ENCODE measurements at regions not wholly inside any gene's neighbourhood (a gene's known extent, or its start where the extent isn't known, plus 50 kb on each side); places are given as distances from the start of the nearest gene placed in this dataset. TPM values are rescaled to one million over a fixed set of nuclear protein-coding genes. Genes with fewer than 3 reads are reported as not detected.

DNA sequence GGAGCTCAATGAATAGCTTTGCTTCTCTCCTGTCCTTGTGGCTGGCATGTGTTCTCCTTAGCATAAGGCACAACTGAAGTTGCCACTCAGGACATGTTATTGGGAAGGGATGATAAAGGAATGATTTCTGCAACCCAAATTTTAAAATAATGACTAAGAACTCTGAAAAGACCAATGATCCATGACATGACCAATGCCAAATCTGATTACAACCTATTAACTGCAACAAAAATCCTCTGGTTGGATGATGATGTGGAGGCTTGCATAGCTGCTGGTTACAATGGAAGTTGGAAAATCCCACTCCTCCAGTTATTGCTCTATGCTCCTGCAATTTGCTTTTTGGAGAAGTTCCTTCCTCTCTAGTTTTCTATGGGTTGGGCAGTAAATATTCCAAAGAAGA lies 63.4 kb upstream of the FBXL4 start:
- Histone ChIP-seq H3K27ac (ENCODE audit: low read depth, low read length) (no peak overlapping the region), H3K4me1 (ENCODE audit: insufficient read depth, low read length) (no peaks in the 10 kb centered on the region), H3K27me3 (ENCODE audit: insufficient read depth, low read length) (no peaks in the 10 kb centered on the region), H3K36me3 (ENCODE audit: insufficient read depth, low read length) (no peaks in the 10 kb centered on the region), H3K4me3 (ENCODE audit: low read length in 2 of 2) (no peak overlapping the region), H3K9me3 (ENCODE audit: control insufficient read depth in 1 of 2, low read length in 2 of 2) (no peaks in the 10 kb centered on the region)
- ChIA-PET CTCF (ENCODE audit: partially characterized antibody) (no interaction called here), POLR2A (ENCODE audit: partially characterized antibody) (no interaction called here)
- Mint-ChIP-seq H3K9me3 (no peaks in the 10 kb centered on the region), H3K4me1 (no peaks in the 10 kb centered on the region), H3K27ac (no peak overlapping the region), H3K27me3 (peaks cover 6 to 9% of the 10 kb centered on the region in 2 donors), H3K36me3 (no peaks in the 10 kb centered on the region), H3K4me3 (no peak overlapping the region)
- no peak for DNase-seq
- intact Hi-C loops (cut with micrococcal nuclease) = no loop called here

DNA sequence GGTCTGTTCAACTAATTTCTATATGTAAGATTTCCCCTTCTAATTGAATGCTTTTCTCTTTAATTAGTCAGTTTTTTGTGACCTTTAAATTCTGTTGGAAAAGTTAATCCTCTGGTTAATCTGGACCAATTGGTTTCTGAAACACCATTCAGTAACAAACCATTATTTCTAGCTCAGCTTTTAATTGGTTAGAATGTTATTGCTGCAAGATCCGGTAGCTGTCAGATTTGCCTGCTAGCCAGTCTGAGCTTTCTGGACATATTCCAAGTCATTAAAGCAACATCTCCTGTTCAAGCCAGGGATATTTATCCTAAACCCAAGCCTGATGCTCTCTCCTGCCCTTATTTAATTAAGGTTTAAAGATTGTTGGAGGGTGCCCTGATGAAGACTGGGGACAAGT lies 55.1 kb upstream of the FBXL4 start:
- H3K36me3 ChIP-seq (ENCODE audit: insufficient read depth, low read length) = no peaks in the 10 kb centered on the region
- Mint-ChIP-seq H3K27me3 (peaks cover 6 to 7% of the 10 kb centered on the region in 2 donors), H3K4me3 (no peak overlapping the region), H3K27ac (no peak overlapping the region), H3K4me1 (no peaks in the 10 kb centered on the region), H3K36me3 (no peaks in the 10 kb centered on the region), H3K9me3 (peaks cover 0 to 2% (median 0%) of the 10 kb centered on the region in 8 donors)
- intact Hi-C loops (cut with micrococcal nuclease) = no loop called here
- ChIA-PET POLR2A (ENCODE audit: partially characterized antibody) (no interaction called here), CTCF (ENCODE audit: partially characterized antibody) (no interaction called here)
- H3K27me3 ChIP-seq (ENCODE audit: insufficient read depth, low read length) = no peaks in the 10 kb centered on the region
- no peak overlapping the region for H3K4me3 ChIP-seq (ENCODE audit: low read length in 2 of 2)
- no peaks in the 10 kb centered on the region for H3K4me1 ChIP-seq (ENCODE audit: insufficient read depth, low read length)
- H3K27ac ChIP-seq (ENCODE audit: low read depth, low read length) = no peak overlapping the region
- DNase-seq = no peak
- no peaks in the 10 kb centered on the region for H3K9me3 ChIP-seq (ENCODE audit: control insufficient read depth in 1 of 2, low read length in 2 of 2)

DNA sequence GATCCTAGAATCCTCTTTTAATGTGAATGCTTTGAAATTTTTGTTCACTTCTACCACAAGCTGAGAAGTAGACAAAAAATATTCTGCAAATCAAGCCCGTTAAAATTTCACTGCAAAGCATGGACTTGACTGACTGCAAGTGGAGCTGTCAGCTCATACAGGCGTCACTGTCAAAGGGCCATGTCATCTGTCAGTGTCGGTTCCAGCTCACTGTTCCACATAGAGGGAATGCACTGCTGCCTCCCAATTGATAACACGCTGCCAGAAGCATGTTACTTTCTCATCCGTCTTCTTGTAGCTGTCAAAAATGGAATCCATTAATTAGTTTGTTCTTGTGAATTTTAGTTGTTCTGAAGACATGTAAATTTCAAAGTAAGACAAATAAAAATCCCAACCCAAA lies 50.4 kb upstream of the FBXL4 start:
- Histone ChIP-seq H3K27ac (ENCODE audit: low read depth, low read length) (no peak overlapping the region), H3K27me3 (ENCODE audit: insufficient read depth, low read length) (no peaks in the 10 kb centered on the region), H3K4me1 (ENCODE audit: insufficient read depth, low read length) (no peaks in the 10 kb centered on the region), H3K9me3 (ENCODE audit: control insufficient read depth in 1 of 2, low read length in 2 of 2) (no peaks in the 10 kb centered on the region), H3K36me3 (ENCODE audit: insufficient read depth, low read length) (no peaks in the 10 kb centered on the region), H3K4me3 (ENCODE audit: low read length in 2 of 2) (no peak overlapping the region)
- H3K27ac Mint-ChIP-seq = no peak overlapping the region
- H3K9me3 Mint-ChIP-seq = peaks cover 0 to 3% (median 0%) of the 10 kb centered on the region in 8 donors
- no peak for DNase-seq
- intact Hi-C loops (cut with micrococcal nuclease) = no loop called here
- no peaks in the 10 kb centered on the region for H3K36me3 Mint-ChIP-seq
- ChIA-PET CTCF (ENCODE audit: partially characterized antibody) (no interaction called here), POLR2A (ENCODE audit: partially characterized antibody) (no interaction called here)
- H3K4me3 Mint-ChIP-seq = no peak overlapping the region
- peaks cover 15 to 17% of the 10 kb centered on the region in 2 donors for H3K27me3 Mint-ChIP-seq
- no peaks in the 10 kb centered on the region for H3K4me1 Mint-ChIP-seq

Small RNA genes lying in the stretch of these regions (microRNA-seq; reads per million reads assigned to microRNA genes)
- gene MIR548AI (ENCODE audit: borderline microRNAs expressed, borderline number of aligned reads, borderline replicate concordance) = not detected
